DMS53 treated with DMSO at 0.1 percent for 48 hours (cell line): ENCODE measurements at regions not wholly inside any gene's neighbourhood (a gene's known extent, or its start where the extent isn't known, plus 50 kb on each side); places are given as distances from the start of the nearest gene placed in this dataset.
"Not testable (repeated sequence)": the region's sequence is repeated elsewhere in the genome, so short reads cannot be mapped to it uniquely, and the experiment has no call there.

Source experiments
- DNase-seq: peaks from one replicate; lab custom pipeline; 2025; ENCODE audit not compliant: unreplicated experiment; lab: John Stamatoyannopoulos, UW

- DNase-seq = not testable (repeated sequence)
These were observed 103.5 kb upstream of the AGAP9 start for GRCh38 chr10:47626975-47627374.

GRCh38 chr10:47622719-47623118 lies 99.3 kb upstream of the AGAP9 start:
- not testable (repeated sequence) for DNase-seq

- peak; percentile 19 for DNase-seq
These were observed 96.0 kb upstream of the AGAP9 start for GRCh38 chr10:47619300-47620012.

- not testable (repeated sequence) for DNase-seq
These were observed 85.9 kb upstream of the AGAP9 start for GRCh38 chr10:47609311-47609710.

- DNase-seq = not testable (repeated sequence)
These were observed 82.6 kb upstream of the AGAP9 start for GRCh38 chr10:47605791-47606773.

- not testable (repeated sequence) for DNase-seq
These were observed 77.2 kb upstream of the AGAP9 start for GRCh38 chr10:47600604-47601003.

GRCh38 chr10:47600127-47600526 lies 76.7 kb upstream of the AGAP9 start:
- DNase-seq = not testable (repeated sequence)

- not testable (repeated sequence) for DNase-seq
These were observed 76.2 kb upstream of the AGAP9 start for GRCh38 chr10:47599657-47600056.

- DNase-seq = not testable (repeated sequence)
These were observed 70.4 kb upstream of the AGAP9 start for GRCh38 chr10:47593805-47594204.

GRCh38 chr10:47593129-47593528 lies 69.7 kb upstream of the AGAP9 start:
- DNase-seq = not testable (repeated sequence)

- not testable (repeated sequence) for DNase-seq
These were observed 67.5 kb upstream of the AGAP9 start for GRCh38 chr10:47590956-47591355.

- DNase-seq = not testable (repeated sequence)
These were observed 67.1 kb upstream of the AGAP9 start for GRCh38 chr10:47590534-47590933.

GRCh38 chr10:47582051-47582450 lies 58.6 kb upstream of the AGAP9 start:
- DNase-seq = not testable (repeated sequence)

- DNase-seq = not testable (repeated sequence)
These were observed 56.6 kb upstream of the AGAP9 start for GRCh38 chr10:47580063-47580462.

GRCh38 chr10:47578547-47578946 lies 55.1 kb upstream of the AGAP9 start:
- not testable (repeated sequence) for DNase-seq
